K562 (cell line): ENCODE measurements at regions not wholly inside any gene's neighbourhood (a gene's known extent, or its start where the extent isn't known, plus 50 kb on each side); places are given as distances from the start of the nearest gene placed in this dataset.
A peak's percentile ranks its signal among the peaks of the same experiment; 100 is the strongest.

Experiments used
- ESRRB ChIP-seq: fragments of 250-450 bp; sonication (Bioruptor Pico); IDR thresholded peaks from 2 replicates; pipeline ENCODE4 v1.5.0; 2020; ENCODE audit warnings: mild to moderate bottlenecking, moderate library complexity, borderline replicate concordance
- FIP1L1 ChIP-seq: fragments of 200-400 bp; formaldehyde crosslinking; IDR thresholded peaks from 2 replicates; pipeline ENCODE4 v1.6.1; 2018; ENCODE audit warnings: mild to moderate bottlenecking, low read depth, low read length; ENCODE audit not compliant: poor library complexity, severe bottlenecking
- FOS ChIP-seq: IDR thresholded peaks from 3 replicates; pipeline ENCODE4 v1.6.1; 2011; ENCODE audit not compliant: insufficient read length; ENCODE audit errors: extremely low read depth
- IRF9 ChIP-seq: fragments of 450-650 bp; IDR thresholded peaks from 2 replicates; pipeline ENCODE4 v1.6.1; 2016; ENCODE audit warnings: missing biosample characterization, missing genetic modification characterization
- L3MBTL2 ChIP-seq: fragments of 450-650 bp; IDR thresholded peaks from 2 replicates; pipeline ENCODE4 v1.6.1; 2016; ENCODE audit warnings: mild to moderate bottlenecking, moderate library complexity
- TSC22D4 ChIP-seq: fragments of 450-650 bp; IDR thresholded peaks from 2 replicates; pipeline ENCODE4 v1.6.1; 2016; ENCODE audit warnings: missing genetic modification characterization, missing biosample characterization, control low read depth
- ZC3H8 ChIP-seq: fragments of 450-650 bp; IDR thresholded peaks from 2 replicates; pipeline ENCODE4 v1.6.1; 2017
- ZNF444 ChIP-seq: fragments of 250-450 bp; sonication (Bioruptor Pico); IDR thresholded peaks from 2 replicates; pipeline ENCODE4 v1.4.0; 2020; ENCODE audit warnings: mild to moderate bottlenecking, moderate library complexity
- ZNF696 ChIP-seq: fragments of 250-450 bp; sonication (Bioruptor Pico); conservative IDR thresholded peaks from 2 replicates; pipeline ENCODE4 v1.4.0; 2020; ENCODE audit warnings: mild to moderate bottlenecking, moderate library complexity
- ZNF699 ChIP-seq: fragments of 250-450 bp; sonication (Bioruptor Pico); IDR thresholded peaks from 2 replicates; pipeline ENCODE4 v1.8.0; 2021; ENCODE audit warnings: mild to moderate bottlenecking, moderate library complexity; ENCODE audit not compliant: insufficient replicate concordance
- TF ChIP-seq, protein P1 (sequence below): fragments of 450-650 bp; IDR thresholded peaks from 2 replicates; pipeline ENCODE4 v1.6.1; 2016; ENCODE audit warnings: low read depth
- TF ChIP-seq, protein P2 (sequence below): fragments of 450-650 bp; conservative IDR thresholded peaks from 2 replicates; pipeline ENCODE4 v1.6.1; 2016; ENCODE audit warnings: missing genetic modification characterization, low read depth, mild to moderate bottlenecking, control low read depth, missing compliant biosample characterization
- TF ChIP-seq, protein P3 (sequence below): fragments of 250-450 bp; sonication (Bioruptor Pico); IDR thresholded peaks from 2 replicates; pipeline ENCODE4 v1.8.0; 2021; ENCODE audit warnings: mild to moderate bottlenecking, moderate library complexity

GRCh38 chr2:65744477-65745200 lies 312.2 kb upstream of the SPRED2 start (continued):
- TF ChIP-seq L3MBTL2 (peak; percentile 62), ZNF696 (CRISPR knock-in tag) (no peak), IRF9 (tag) (peak; percentile 59), TSC22D4 (no peak), FIP1L1 (no peak), FOS (no peak), ZNF699 (no peak), ZC3H8 (no peak), ZNF444 (CRISPR knock-in tag) (no peak), ESRRB (no peak)
- TF ChIP-seq, protein P1, sequence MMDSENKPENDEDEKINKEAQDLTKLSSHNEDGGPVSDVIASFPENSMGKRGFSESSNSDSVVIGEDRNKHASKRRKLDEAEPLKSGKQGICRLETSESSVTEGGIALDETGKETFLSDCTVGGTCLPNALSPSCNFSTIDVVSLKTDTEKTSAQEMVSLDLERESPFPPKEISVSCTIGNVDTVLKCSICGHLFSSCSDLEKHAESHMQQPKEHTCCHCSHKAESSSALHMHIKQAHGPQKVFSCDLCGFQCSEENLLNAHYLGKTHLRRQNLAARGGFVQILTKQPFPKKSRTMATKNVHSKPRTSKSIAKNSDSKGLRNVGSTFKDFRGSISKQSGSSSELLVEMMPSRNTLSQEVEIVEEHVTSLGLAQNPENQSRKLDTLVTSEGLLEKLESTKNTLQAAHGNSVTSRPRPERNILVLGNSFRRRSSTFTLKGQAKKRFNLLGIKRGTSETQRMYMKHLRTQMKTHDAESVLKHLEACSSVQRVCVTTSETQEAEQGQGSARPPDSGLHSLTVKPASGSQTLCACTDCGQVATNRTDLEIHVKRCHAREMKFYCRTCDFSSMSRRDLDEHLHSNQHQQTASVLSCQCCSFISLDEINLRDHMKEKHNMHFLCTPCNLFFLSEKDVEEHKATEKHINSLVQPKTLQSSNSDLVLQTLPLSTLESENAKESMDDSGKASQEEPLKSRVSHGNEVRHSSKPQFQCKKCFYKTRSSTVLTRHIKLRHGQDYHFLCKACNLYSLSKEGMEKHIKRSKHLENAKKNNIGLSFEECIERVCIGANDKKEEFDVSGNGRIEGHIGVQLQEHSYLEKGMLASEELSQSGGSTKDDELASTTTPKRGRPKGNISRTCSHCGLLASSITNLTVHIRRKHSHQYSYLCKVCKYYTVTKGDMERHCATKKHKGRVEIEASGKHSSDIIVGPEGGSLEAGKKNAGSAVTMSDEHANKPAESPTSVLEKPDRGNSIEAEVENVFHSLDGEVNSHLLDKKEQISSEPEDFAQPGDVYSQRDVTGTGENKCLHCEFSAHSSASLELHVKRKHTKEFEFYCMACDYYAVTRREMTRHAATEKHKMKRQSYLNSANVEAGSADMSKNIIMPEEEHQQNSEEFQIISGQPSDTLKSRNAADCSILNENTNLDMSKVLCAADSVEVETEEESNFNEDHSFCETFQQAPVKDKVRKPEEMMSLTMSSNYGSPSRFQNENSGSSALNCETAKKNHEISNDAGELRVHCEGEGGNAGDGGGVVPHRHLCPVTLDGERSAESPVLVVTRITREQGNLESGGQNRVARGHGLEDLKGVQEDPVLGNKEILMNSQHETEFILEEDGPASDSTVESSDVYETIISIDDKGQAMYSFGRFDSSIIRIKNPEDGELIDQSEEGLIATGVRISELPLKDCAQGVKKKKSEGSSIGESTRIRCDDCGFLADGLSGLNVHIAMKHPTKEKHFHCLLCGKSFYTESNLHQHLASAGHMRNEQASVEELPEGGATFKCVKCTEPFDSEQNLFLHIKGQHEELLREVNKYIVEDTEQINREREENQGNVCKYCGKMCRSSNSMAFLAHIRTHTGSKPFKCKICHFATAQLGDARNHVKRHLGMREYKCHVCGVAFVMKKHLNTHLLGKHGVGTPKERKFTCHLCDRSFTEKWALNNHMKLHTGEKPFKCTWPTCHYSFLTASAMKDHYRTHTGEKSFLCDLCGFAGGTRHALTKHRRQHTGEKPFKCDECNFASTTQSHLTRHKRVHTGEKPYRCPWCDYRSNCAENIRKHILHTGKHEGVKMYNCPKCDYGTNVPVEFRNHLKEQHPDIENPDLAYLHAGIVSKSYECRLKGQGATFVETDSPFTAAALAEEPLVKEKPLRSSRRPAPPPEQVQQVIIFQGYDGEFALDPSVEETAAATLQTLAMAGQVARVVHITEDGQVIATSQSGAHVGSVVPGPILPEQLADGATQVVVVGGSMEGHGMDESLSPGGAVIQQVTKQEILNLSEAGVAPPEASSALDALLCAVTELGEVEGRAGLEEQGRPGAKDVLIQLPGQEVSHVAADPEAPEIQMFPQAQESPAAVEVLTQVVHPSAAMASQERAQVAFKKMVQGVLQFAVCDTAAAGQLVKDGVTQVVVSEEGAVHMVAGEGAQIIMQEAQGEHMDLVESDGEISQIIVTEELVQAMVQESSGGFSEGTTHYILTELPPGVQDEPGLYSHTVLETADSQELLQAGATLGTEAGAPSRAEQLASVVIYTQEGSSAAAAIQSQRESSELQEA = no peak
- TF ChIP-seq, protein P2, sequence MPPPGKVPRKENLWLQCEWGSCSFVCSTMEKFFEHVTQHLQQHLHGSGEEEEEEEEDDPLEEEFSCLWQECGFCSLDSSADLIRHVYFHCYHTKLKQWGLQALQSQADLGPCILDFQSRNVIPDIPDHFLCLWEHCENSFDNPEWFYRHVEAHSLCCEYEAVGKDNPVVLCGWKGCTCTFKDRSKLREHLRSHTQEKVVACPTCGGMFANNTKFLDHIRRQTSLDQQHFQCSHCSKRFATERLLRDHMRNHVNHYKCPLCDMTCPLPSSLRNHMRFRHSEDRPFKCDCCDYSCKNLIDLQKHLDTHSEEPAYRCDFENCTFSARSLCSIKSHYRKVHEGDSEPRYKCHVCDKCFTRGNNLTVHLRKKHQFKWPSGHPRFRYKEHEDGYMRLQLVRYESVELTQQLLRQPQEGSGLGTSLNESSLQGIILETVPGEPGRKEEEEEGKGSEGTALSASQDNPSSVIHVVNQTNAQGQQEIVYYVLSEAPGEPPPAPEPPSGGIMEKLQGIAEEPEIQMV = no peak
- TF ChIP-seq, protein P3, sequence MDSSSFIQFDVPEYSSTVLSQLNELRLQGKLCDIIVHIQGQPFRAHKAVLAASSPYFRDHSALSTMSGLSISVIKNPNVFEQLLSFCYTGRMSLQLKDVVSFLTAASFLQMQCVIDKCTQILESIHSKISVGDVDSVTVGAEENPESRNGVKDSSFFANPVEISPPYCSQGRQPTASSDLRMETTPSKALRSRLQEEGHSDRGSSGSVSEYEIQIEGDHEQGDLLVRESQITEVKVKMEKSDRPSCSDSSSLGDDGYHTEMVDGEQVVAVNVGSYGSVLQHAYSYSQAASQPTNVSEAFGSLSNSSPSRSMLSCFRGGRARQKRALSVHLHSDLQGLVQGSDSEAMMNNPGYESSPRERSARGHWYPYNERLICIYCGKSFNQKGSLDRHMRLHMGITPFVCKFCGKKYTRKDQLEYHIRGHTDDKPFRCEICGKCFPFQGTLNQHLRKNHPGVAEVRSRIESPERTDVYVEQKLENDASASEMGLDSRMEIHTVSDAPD (CRISPR knock-in tag) = no peak
